ENCODE measurements at regions not wholly inside any gene's neighbourhood (a gene's known extent, or its start where the extent isn't known, plus 50 kb on each side); places are given as distances from the start of the nearest gene placed in this dataset.

GRCh38 chr4:126123611-126124325, 809.0 kb downstream of the FAT4 start:
- TF ChIP-seq CTCF (IDR thresholded peaks at IDR 0.05), result no peak
- TF ChIP-seq POLR2A (IDR thresholded peaks at IDR 0.05), result no peak

Data from lower leg skin (tissue), 3 donors.